ENCODE measurements at regions not wholly inside any gene's neighbourhood (a gene's known extent, or its start where the extent isn't known, plus 50 kb on each side); places are given as distances from the start of the nearest gene placed in this dataset.

- no peak overlapping the region for H3K4me3 ChIP-seq
- no peaks in the 10 kb centered on the region for H3K4me1 ChIP-seq (ENCODE audit: insufficient read depth)
- TF ChIP-seq EP300 (IDR thresholded peaks at IDR 0.05) (no peak), CTCF (IDR thresholded peaks at IDR 0.05) (no peak), POLR2A (IDR thresholded peaks at IDR 0.05) (no peak)
- H3K27me3 ChIP-seq = no peaks in the 10 kb centered on the region
- no peaks in the 10 kb centered on the region for H3K9me3 ChIP-seq
- intact Hi-C loops (cut with DNase I) = no loop called here
- no peak for DNase-seq
- no peak overlapping the region for H3K27ac ChIP-seq
- H3K36me3 ChIP-seq = no peaks in the 10 kb centered on the region
These were observed 607.9 kb upstream of the TLE4 start for GRCh38 chr9:78963911-78964310.

- no peaks in the 10 kb centered on the region for H3K36me3 ChIP-seq
- H3K27me3 ChIP-seq = no peaks in the 10 kb centered on the region
- no peak overlapping the region for H3K27ac ChIP-seq
- no peak for TF ChIP-seq CTCF (IDR thresholded peaks at IDR 0.05)
- TF ChIP-seq EP300 (IDR thresholded peaks at IDR 0.05) = no peak
- TF ChIP-seq POLR2A (IDR thresholded peaks at IDR 0.05) = no peak
- intact Hi-C loops (cut with DNase I) = no loop called here
- 84 to 92% (median 88%) methylated on average over 3 of the region's 3 CpGs for WGBS, 3 donors
- H3K4me3 ChIP-seq = no peak overlapping the region
- H3K9me3 ChIP-seq = no peaks in the 10 kb centered on the region
- H3K4me1 ChIP-seq (ENCODE audit: insufficient read depth) = no peaks in the 10 kb centered on the region
- DNase-seq = no peak
These were observed 604.1 kb upstream of the TLE4 start for GRCh38 chr9:78967596-78968217.

- H3K27ac ChIP-seq = no peak overlapping the region
- intact Hi-C loops (cut with DNase I) = no loop called here
- no peaks in the 10 kb centered on the region for H3K9me3 ChIP-seq
- no peak for DNase-seq
- no peaks in the 10 kb centered on the region for H3K36me3 ChIP-seq
- no peaks in the 10 kb centered on the region for H3K4me1 ChIP-seq (ENCODE audit: insufficient read depth)
- H3K27me3 ChIP-seq = no peaks in the 10 kb centered on the region
- H3K4me3 ChIP-seq = no peak overlapping the region
- no peak for TF ChIP-seq POLR2A (IDR thresholded peaks at IDR 0.05)
- no peak for TF ChIP-seq EP300 (IDR thresholded peaks at IDR 0.05)
- no peak for TF ChIP-seq CTCF (IDR thresholded peaks at IDR 0.05)
- WGBS, 3 donors = 75 to 78% (median 77%) methylated on average over 2 of the region's 2 CpGs
These were observed 601.4 kb upstream of the TLE4 start for GRCh38 chr9:78970375-78970774.

GRCh38 chr9:78971540-78971939 is 600.2 kb upstream of the TLE4 start:
- intact Hi-C loops (cut with DNase I) = no loop called here

More at GRCh38 chr9:78971540-78971939, 600.2 kb upstream of the TLE4 start:
- TF ChIP-seq POLR2A (IDR thresholded peaks at IDR 0.05) (no peak), EP300 (IDR thresholded peaks at IDR 0.05) (no peak), CTCF (IDR thresholded peaks at IDR 0.05) (no peak)
- no peak for DNase-seq
- 3 to 5% (median 4%) methylated on average over 4 of the region's 4 CpGs for WGBS, 3 donors
- no peak overlapping the region for H3K27ac ChIP-seq
- H3K27me3 ChIP-seq = no peaks in the 10 kb centered on the region
- H3K36me3 ChIP-seq = no peaks in the 10 kb centered on the region
- H3K4me3 ChIP-seq = no peak overlapping the region
- no peaks in the 10 kb centered on the region for H3K9me3 ChIP-seq
- H3K4me1 ChIP-seq (ENCODE audit: insufficient read depth) = no peaks in the 10 kb centered on the region

Measured in ovary (tissue), 7 donors.